ENCODE measurements at regions not wholly inside any gene's neighbourhood (a gene's known extent, or its start where the extent isn't known, plus 50 kb on each side); places are given as distances from the start of the nearest gene placed in this dataset.
A peak's percentile ranks its signal among the peaks of the same experiment; 100 is the strongest.
"Not testable (repeated sequence)": the region's sequence is repeated elsewhere in the genome, so short reads cannot be mapped to it uniquely, and the experiment has no call there.

GRCh38 chr13:111757094-111757493, 309.9 kb upstream of the SOX1 start:
- DNase-seq (ENCODE audit: low spot score) = not testable (repeated sequence)

- DNase-seq (ENCODE audit: low spot score) = not testable (repeated sequence)
These were observed 309.3 kb upstream of the SOX1 start for GRCh38 chr13:111757618-111758017.

GRCh38 chr13:111763001-111763872, 303.7 kb upstream of the SOX1 start:
- not testable (repeated sequence) for DNase-seq (ENCODE audit: low spot score)

- not testable (repeated sequence) for DNase-seq (ENCODE audit: low spot score)
These were observed 302.4 kb upstream of the SOX1 start for GRCh38 chr13:111764550-111764949.

- not testable (repeated sequence) for DNase-seq (ENCODE audit: low spot score)
These were observed 302.0 kb upstream of the SOX1 start for GRCh38 chr13:111764996-111765395.

GRCh38 chr13:111775718-111776117, 291.2 kb upstream of the SOX1 start:
- not testable (repeated sequence) for DNase-seq (ENCODE audit: low spot score)

GRCh38 chr13:111777351-111777750, 289.6 kb upstream of the SOX1 start:
- DNase-seq (ENCODE audit: low spot score) = not testable (repeated sequence)

- DNase-seq (ENCODE audit: low spot score) = not testable (repeated sequence)
These were observed 285.6 kb upstream of the SOX1 start for GRCh38 chr13:111781395-111781794.

GRCh38 chr13:111787321-111787720, 279.6 kb upstream of the SOX1 start:
- not testable (repeated sequence) for DNase-seq (ENCODE audit: low spot score)

- DNase-seq (ENCODE audit: low spot score) = no peak
These were observed 277.9 kb upstream of the SOX1 start for GRCh38 chr13:111789011-111789410.

- no peak for DNase-seq (ENCODE audit: low spot score)
These were observed 277.5 kb upstream of the SOX1 start for GRCh38 chr13:111789420-111789819.

- DNase-seq (ENCODE audit: low spot score) = peak; percentile 2
These were observed 276.3 kb upstream of the SOX1 start for GRCh38 chr13:111790621-111791020.

- no peak for DNase-seq (ENCODE audit: low spot score)
These were observed 275.8 kb upstream of the SOX1 start for GRCh38 chr13:111791131-111791530.

GRCh38 chr13:111792956-111793355, 274.0 kb upstream of the SOX1 start:
- DNase-seq (ENCODE audit: low spot score) = no peak

All from SK-N-DZ (cell line).